Thoracic aorta (tissue), 2 donors: ENCODE measurements at regions not wholly inside any gene's neighbourhood (a gene's known extent, or its start where the extent isn't known, plus 50 kb on each side); places are given as distances from the start of the nearest gene placed in this dataset.

Experiments
- ATAC-seq: fragments of 150-250 bp; one replicate; pipeline ENCODE4 v1.8.0; 2017; ENCODE audit warnings: low read depth; ENCODE audit not compliant: insufficient number of reproducible peaks, low FRiP score
- DNase-seq: peaks from one replicate; pipeline ENCODE4 v3.0.0-alpha.2; 2020; ENCODE audit warnings: low spot score
- H3K27ac ChIP-seq, 2 donors: fragments of 200-600 bp; sonication (generic); 1 replicate in 1 of 2; 2 replicates in 1 of 2; pipeline ENCODE4 v1.5.1; 2016; ENCODE audit warnings: mild to moderate bottlenecking in 2 of 2, moderate library complexity in 2 of 2
- H3K27me3 ChIP-seq: fragments of 200-600 bp; sonication (generic); replicated peaks from 2 replicates; pipeline ENCODE4 v1.6.0; 2016; ENCODE audit warnings: mild to moderate bottlenecking; ENCODE audit not compliant: insufficient read depth
- H3K36me3 ChIP-seq: fragments of 200-600 bp; sonication (generic); one replicate; pipeline ENCODE4 v1.5.1; 2016
- H3K4me1 ChIP-seq, 2 donors: fragments of 200-600 bp; sonication (generic); 1 replicate in 1 of 2; 2 replicates in 1 of 2; pipeline versions ENCODE4 v1.5.1 to v1.6.0; 2016; ENCODE audit warnings: low read depth in 2 of 2, mild to moderate bottlenecking in 1 of 2; ENCODE audit not compliant: control insufficient read depth in 1 of 2
- H3K4me3 ChIP-seq: fragments of 200-600 bp; sonication (generic); 2 replicates; pipeline ENCODE4 v1.5.1; 2016; ENCODE audit warnings: mild to moderate bottlenecking
- H3K9me3 ChIP-seq: fragments of 200-600 bp; sonication (generic); 2 replicates; pipeline ENCODE4 v1.5.1; 2016
- CTCF ChIP-seq: fragments of 200-600 bp; sonication (generic); IDR thresholded peaks from one replicate; pipeline ENCODE4 v1.5.1; 2019; ENCODE audit warnings: antibody characterized with exemption

DNA sequence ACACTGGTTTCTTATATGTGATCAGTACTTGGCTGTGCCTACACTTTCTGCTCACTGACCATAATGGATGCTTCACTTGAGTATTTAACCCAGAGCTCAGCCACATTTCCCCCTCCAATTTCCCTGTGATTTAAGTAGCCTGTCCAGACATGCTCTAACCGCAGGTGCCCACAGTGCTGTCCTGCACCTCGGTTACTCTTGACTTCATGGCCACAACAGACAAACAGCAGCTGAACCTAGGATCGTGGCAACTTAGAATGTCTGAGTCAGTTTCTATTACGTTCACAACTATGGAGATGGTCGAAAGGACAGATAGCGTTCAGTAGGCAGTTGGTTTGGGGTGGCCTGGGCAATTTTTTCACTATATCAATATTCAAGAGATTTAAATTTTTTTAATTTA lies 306.9 kb upstream of the SGK1 start:
- H3K36me3 ChIP-seq = no peaks in the 10 kb centered on the region
- H3K9me3 ChIP-seq = no peaks in the 10 kb centered on the region
- H3K4me3 ChIP-seq = no peak overlapping the region
- H3K27ac ChIP-seq = no peak overlapping the region
- no peak for TF ChIP-seq CTCF
- H3K27me3 ChIP-seq = no peaks in the 10 kb centered on the region
- no peak for DNase-seq
- no peak for ATAC-seq
- H3K4me1 ChIP-seq = no peaks in the 10 kb centered on the region

DNA sequence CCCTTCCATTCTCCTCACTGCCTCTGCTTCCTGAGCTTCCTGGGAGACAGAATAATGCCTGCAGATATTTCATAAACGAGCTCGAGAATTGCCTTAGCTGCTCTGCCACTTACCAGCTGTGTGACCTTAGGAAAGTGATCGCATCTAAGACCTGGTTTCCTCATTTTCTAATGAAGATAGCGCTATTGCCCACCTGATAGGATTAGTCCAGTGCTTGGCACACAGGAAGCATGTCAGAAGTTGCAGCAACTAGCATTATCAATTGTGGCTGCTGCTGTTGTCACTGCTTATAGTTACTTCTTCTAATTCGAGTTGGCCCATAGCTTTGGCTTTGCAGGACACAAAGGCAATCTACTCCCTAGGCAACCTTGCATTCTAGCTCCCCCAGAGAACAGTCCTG lies 305.5 kb upstream of the SGK1 start:
- DNase-seq (no peak), ATAC-seq (no peak)
- no peaks in the 10 kb centered on the region for H3K36me3 ChIP-seq

DNA sequence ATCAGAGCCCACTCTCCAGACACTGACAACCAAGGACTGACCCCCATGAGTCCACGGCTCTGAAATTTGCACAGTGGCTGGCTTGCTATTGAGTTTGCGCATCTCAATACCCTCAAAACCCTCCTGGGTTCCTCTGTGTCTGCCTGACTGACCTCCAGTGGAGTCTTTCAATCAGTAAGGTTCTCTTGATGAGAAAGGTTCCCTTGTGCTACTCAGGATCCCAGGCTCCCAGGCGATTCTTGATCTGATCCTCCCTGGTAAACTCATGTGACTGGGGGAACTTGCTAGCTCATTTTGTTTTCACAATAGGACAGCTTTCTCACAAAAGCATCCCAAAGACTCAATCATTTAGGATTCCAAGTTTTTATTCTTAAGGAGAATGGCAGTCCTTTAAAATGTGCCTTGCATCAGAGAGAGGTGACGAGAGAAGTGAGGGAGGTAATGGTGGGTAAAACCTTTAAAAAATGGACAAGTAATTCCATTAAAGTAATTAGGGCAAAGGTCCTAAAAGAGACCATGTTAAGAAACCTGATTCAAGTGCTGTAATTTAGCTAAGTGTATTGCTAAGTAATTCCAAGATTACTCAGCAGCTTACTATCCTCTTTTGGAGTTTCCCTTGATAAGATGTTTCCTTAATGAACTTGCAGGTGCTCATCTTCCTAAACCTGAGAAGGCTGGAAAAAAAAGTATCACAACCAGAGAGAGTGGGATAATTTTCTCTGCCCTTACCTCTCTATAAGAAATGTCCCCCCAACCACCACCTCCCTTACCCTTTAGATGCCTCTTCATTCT lies 304.7 kb upstream of the SGK1 start:
- no peak overlapping the region for H3K4me3 ChIP-seq
- TF ChIP-seq CTCF = no peak
- no peaks in the 10 kb centered on the region for H3K36me3 ChIP-seq
- H3K4me1 ChIP-seq = no peaks in the 10 kb centered on the region
- no peaks in the 10 kb centered on the region for H3K9me3 ChIP-seq
- no peak overlapping the region for H3K27ac ChIP-seq
- H3K27me3 ChIP-seq = no peaks in the 10 kb centered on the region
- no peak for DNase-seq
- no peak for ATAC-seq

More for the DNA sequence above, 305.5 kb upstream of the SGK1 start:
- no peak for TF ChIP-seq CTCF
- H3K27ac ChIP-seq = no peak overlapping the region
- no peaks in the 10 kb centered on the region for H3K27me3 ChIP-seq
- no peak overlapping the region for H3K4me3 ChIP-seq
- H3K4me1 ChIP-seq = no peaks in the 10 kb centered on the region
- no peaks in the 10 kb centered on the region for H3K9me3 ChIP-seq

- Histone ChIP-seq H3K4me3 (no peak overlapping the region), H3K9me3 (no peaks in the 10 kb centered on the region), H3K36me3 (no peaks in the 10 kb centered on the region), H3K4me1 (no peaks in the 10 kb centered on the region), H3K27me3 (no peaks in the 10 kb centered on the region), H3K27ac (no peak overlapping the region)
- ATAC-seq = no peak
- no peak for DNase-seq
- no peak for TF ChIP-seq CTCF
Measured at GRCh38 chr6:134621858-134622257, 303.9 kb upstream of the SGK1 start.

GRCh38 chr6:134619789-134620188 lies 301.9 kb upstream of the SGK1 start:
- no peak for TF ChIP-seq CTCF
- Histone ChIP-seq H3K36me3 (no peaks in the 10 kb centered on the region), H3K27me3 (no peaks in the 10 kb centered on the region), H3K27ac (no peak overlapping the region), H3K4me3 (no peak overlapping the region), H3K4me1 (no peaks in the 10 kb centered on the region), H3K9me3 (no peaks in the 10 kb centered on the region)
- ATAC-seq (no peak), DNase-seq (no peak)
